ENCODE measurements at regions not wholly inside any gene's neighbourhood (a gene's known extent, or its start where the extent isn't known, plus 50 kb on each side); places are given as distances from the start of the nearest gene placed in this dataset.
"Not testable (repeated sequence)": the region's sequence is repeated elsewhere in the genome, so short reads cannot be mapped to it uniquely, and the experiment has no call there.

DNA sequence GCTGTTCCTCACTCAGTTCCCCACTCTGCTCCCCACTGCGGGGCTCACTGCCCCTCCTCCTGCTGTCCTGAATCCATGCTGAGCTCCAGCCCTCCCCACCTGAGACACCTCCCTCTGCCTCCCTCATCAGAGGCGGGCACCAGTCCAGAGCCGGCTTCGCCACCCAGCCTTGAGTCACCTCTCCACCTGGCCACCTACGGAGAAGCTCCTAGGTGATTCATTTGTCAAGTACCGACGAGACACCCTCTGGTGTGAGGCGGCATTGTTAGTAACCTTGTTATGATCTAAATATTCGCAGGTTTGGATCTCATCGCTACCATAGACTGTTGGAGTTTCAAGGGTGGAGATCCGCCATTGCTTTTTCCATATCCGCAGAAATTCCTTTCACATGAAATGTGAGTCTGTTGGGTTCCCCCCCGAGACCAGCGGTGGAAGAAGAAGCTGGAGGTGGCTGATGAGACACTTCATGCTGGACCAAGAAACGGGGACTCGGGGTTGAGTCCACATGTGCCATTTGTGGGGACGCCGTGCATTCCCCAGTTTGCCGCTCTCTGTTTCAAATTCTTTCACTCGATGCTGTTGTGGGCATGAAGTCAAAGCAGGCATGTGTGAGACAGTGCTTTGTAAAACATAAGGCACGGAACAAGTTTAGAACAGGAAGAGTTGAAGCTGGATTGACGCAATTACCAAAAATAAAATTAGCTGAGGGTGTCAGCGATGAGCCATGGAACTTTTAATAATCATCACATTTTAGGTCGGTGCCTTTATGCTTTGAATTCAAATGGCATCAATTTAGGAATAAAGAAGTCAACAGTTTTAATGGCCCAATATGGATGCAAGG, 259.8 kb upstream of the HDAC4 start:
- no peak for DNase-seq (ENCODE audit: low read depth in 2 of 2)

- DNase-seq (ENCODE audit: low read depth in 2 of 2) = no peak
These were observed 257.2 kb upstream of the HDAC4 start for GRCh38 chr2:239657992-239658391.

DNA sequence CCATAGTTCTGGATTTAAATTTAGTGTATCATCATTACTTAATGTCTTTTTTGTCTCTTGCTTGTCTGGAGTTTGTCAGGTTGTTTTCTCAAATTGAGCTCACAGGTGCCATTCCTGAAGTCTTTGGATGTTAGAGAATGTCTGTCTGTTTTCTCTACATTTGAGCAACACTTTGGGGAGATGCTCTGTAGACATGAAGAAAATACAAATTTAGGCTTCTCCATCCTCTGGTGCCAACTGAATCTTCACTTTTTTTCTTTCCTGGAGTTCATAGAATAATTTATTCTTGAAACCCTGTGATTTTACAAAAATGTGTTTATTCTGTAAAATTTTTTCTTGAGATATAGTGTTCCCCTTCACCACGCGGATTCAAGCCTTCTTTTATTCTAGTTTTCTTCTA, 256.4 kb upstream of the HDAC4 start:
- DNase-seq (ENCODE audit: low read depth in 2 of 2) = no peak

DNA sequence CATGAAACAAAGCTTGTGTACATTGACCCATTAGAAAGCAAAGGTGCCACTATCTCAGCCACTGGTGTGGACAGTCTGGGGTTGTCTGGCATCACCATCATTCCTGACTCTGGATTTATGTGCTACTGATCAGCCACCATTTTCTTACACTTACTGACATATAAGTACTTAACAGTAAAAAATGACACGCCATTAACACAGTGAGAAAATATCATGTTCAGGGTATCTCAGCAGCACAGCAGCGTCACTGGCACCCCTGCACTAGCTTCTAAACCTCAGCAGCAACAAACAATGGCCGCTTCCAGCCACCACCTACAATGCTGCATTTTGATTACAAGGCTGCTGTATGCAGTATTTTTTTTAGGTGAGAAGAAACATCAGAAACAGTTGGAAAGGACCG, 253.4 kb upstream of the HDAC4 start:
- no peak for DNase-seq (ENCODE audit: low read depth in 2 of 2)

DNA sequence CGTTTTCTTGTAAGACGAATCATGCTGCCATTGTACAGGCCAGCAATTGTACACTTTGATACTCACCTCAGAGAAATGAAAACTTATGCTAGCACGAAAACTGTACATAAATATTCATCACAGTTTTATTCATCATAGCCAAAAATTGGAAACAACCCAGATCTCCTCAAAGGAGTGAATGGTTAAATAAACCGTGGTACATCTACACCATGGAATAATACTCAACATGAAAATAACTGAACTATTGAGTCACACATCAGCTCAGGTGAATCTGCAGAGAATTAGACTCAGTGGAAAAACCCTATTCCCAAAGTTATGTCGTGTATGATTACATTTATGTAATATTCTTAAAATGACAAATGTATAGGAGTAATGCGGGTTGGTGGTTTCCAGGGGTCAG, 251.0 kb upstream of the HDAC4 start:
- DNase-seq (ENCODE audit: low read depth in 2 of 2) = no peak

DNA sequence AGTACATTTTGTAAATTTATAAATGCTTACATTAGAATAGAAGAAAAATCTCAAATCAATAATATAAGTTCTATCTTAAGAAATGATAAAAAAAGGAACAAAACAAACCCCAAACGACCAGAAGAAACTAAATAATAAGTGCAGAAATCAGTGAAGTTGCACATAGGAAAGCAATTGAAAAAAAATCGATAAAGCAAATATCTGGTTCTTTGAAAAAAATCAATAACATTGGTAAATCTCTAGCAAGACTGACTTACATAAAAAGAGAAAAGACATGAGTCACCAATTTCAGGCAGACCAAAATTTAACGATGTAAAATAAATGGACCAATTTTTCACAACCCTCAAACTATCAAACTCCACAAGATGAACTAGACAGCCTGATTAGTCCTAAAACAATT, 249.9 kb upstream of the HDAC4 start:
- DNase-seq (ENCODE audit: low read depth in 2 of 2) = no peak

DNA sequence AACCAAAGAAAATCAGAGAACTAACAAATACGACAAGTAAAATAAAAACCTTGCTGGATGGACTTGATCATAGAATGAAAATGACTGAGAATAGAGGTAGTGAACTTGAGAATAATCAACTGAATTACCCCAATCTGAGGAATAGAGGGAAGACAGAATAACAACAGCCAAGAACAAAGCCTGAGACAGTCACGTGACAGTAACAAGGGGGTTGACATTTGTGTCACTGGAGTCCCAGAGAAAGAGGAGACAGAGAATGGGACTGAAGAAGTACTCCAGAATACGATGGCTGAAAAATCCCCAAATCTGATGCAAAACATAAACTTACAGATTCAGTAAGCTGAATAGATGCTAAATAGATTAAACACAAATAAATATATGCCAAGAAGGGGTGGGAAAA, 248.5 kb upstream of the HDAC4 start:
- no peak for DNase-seq (ENCODE audit: low read depth in 2 of 2)

DNA sequence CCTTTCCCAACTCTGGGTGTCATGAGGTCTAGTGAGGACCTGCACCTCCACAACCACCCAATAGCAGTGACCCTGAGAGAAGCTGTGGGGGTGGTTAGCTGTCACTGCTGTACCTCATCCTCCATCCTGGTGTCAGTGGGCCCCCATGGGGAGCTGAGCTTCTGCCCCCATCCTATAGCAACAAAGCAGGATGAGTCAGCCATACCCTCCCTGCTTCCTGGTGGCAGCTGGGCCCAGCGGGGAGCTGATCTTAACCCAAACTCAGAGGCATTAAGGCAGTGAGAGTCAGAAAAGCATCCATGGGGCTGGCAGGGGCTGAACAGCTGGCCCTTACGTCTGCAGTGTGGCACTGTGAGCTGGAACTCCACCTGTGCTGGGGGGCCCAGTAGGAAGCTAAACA, 247.8 kb upstream of the HDAC4 start:
- DNase-seq (ENCODE audit: low read depth in 2 of 2) = no peak

GRCh38 chr2:239647052-239647819, 246.4 kb upstream of the HDAC4 start:
- DNase-seq (ENCODE audit: low read depth in 2 of 2) = no peak

- no peak for DNase-seq (ENCODE audit: low read depth in 2 of 2)
These were observed 245.4 kb upstream of the HDAC4 start for GRCh38 chr2:239646184-239646583.

DNA sequence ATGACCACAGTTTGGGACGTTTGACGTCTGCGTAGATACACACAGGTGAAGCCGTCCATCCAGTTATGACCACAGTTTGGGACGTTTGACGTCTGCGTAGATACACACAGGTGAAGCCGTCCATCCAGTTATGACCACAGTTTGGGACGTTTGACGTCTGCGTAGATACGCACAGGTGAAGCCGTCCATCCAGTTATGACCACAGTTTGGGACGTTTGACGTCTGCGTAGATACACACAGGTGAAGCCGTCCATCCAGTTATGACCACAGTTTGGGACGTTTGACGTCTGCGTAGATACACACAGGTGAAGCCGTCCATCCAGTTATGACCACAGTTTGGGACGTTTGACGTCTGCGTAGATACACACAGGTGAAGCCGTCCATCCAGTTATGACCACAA, 243.8 kb upstream of the HDAC4 start:
- not testable (repeated sequence) for DNase-seq (ENCODE audit: low read depth in 2 of 2)

GRCh38 chr2:239644011-239644410, 243.2 kb upstream of the HDAC4 start:
- DNase-seq (ENCODE audit: low read depth in 2 of 2) = no peak

GRCh38 chr2:239642406-239643004, 241.7 kb upstream of the HDAC4 start:
- DNase-seq (ENCODE audit: low read depth in 2 of 2) = no peak

- not testable (repeated sequence) for DNase-seq (ENCODE audit: low read depth in 2 of 2)
These were observed 241.1 kb upstream of the HDAC4 start for GRCh38 chr2:239641904-239642303.

GRCh38 chr2:239640676-239641578, 240.1 kb upstream of the HDAC4 start:
- DNase-seq (ENCODE audit: low read depth in 2 of 2) = no peak

GRCh38 chr2:239640210-239640609, 239.4 kb upstream of the HDAC4 start:
- DNase-seq (ENCODE audit: low read depth in 2 of 2) = no peak

DNA sequence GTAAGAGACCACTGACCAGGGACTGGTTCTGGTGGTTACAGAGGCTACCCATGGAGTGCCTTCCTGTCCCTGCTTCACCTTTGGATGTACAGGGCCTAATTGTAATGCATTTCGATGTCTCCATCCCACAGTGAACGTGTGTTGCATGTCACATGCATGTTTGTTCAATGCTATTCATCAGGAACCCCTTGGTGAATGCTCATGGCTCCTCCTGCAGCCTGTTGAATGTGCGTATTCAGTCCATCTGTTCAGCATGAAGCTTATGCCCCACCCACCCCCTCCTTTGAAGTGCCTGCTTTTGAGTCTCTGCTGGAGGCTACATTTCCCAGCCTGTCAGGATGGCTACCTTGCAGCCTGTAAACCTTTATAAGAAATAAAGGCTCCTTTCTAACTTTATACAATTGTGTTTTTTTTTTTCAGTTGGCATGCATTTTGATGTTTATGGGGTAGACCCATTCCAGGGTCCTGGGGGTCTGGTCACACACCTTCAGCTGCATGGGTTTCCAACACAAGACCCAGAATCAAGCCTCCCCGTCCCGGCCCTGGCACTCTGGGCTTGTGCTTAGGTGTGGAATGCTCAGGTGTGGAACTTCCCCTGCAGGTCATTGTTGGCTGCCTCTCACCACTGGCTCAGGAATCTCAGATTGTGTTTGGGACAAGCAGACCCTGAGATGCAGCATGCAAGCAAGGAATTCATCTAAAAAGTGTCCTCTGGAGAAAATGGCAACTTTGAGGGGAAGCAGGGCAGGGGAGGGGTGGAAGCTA, 238.8 kb upstream of the HDAC4 start:
- DNase-seq (ENCODE audit: low read depth in 2 of 2) = no peak

GRCh38 chr2:239638376-239638775, 237.6 kb upstream of the HDAC4 start:
- no peak for DNase-seq (ENCODE audit: low read depth in 2 of 2)

DNA sequence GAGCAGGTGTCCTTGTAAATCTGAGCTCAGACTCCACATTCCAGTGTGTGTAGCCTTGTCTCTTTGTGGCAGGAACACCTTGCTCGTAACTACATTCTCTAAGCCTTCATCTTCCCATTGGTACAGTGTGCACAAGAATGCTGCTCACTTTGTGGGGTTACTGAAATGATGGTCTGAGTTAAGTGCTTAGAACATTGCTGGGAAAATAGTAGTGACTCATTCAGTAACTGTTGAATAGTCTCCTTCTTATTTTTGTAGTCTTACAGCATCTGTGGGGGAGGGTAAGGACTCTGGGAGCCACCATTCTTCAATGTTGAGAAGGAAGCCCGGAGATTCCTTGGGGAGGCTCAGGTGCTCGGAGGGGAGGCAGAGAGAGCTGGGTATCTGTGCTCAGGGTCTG, 236.0 kb upstream of the HDAC4 start:
- no peak for DNase-seq (ENCODE audit: low read depth in 2 of 2)

GRCh38 chr2:239634769-239635168, 233.9 kb upstream of the HDAC4 start:
- DNase-seq (ENCODE audit: low read depth in 2 of 2) = no peak
